Neuron (in vitro differentiated cells): ENCODE measurements at regions not wholly inside any gene's neighbourhood (a gene's known extent, or its start where the extent isn't known, plus 50 kb on each side); places are given as distances from the start of the nearest gene placed in this dataset.
A peak's percentile ranks its signal among the peaks of the same experiment; 100 is the strongest.
"Not testable (repeated sequence)": the region's sequence is repeated elsewhere in the genome, so short reads cannot be mapped to it uniquely, and the experiment has no call there.

Experiments
- H2AFZ ChIP-seq: one replicate; pipeline ENCODE4 v1.6.1; 2013; ENCODE audit warnings: low read depth, mild to moderate bottlenecking, inconsistent platforms, low read length, moderate library complexity
- H3K27me3 ChIP-seq: one replicate; pipeline ENCODE4 v1.6.1; 2013; ENCODE audit warnings: low read length; ENCODE audit not compliant: insufficient read depth
- H3K36me3 ChIP-seq: one replicate; pipeline ENCODE4 v1.6.1; 2013; ENCODE audit warnings: low read length; ENCODE audit not compliant: insufficient read depth
- H3K4me1 ChIP-seq: one replicate; pipeline ENCODE4 v1.6.1; 2013; ENCODE audit warnings: low read length; ENCODE audit not compliant: insufficient read depth
- H3K4me3 ChIP-seq: 2 replicates; pipeline ENCODE4 v1.5.1; 2013; ENCODE audit warnings: mild to moderate bottlenecking, low read length, moderate library complexity
- H3K9me3 ChIP-seq: one replicate; pipeline ENCODE4 v1.6.1; 2013; ENCODE audit warnings: low read length

- peaks cover 34% of the 10 kb centered on the region for H3K4me1 ChIP-seq
- not testable (repeated sequence) for H3K9me3 ChIP-seq, H3K4me3 ChIP-seq, H2AFZ ChIP-seq, H3K27me3 ChIP-seq, H3K36me3 ChIP-seq
Measured at GRCh38 chr6:21282360-21282759, 311.2 kb upstream of the SOX4 start.

DNA sequence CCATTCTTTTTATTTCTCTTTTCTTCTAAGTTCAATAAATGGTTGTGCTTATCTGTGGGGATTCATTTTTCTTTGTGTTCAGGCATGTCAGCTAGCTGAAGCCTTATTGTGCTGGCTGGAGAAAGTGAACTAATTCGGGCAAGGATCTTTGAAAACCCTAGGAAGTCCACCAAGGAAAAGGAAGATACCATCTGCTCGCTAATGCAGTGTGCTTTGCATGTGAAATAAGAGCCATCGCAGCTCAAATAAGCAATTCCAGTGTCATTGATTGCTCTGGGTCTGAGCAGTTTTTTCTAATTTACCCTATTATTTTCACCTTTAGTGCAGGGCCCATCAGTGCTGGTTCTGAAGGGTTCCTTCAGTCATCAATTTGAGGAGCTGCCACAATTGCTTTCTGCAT, 309.4 kb upstream of the SOX4 start:
- no peaks in the 10 kb centered on the region for H3K36me3 ChIP-seq
- H2AFZ ChIP-seq = no peak overlapping the region
- peaks cover 22% of the 10 kb centered on the region for H3K4me1 ChIP-seq
- H3K4me3 ChIP-seq = no peak overlapping the region
- no peaks in the 10 kb centered on the region for H3K27me3 ChIP-seq
- H3K9me3 ChIP-seq = peaks cover under 1% of the 10 kb centered on the region

- Histone ChIP-seq H3K4me1 (peaks cover 22% of the 10 kb centered on the region), H3K4me3 (no peak overlapping the region), H3K9me3 (peaks cover 2% of the 10 kb centered on the region), H3K27me3 (no peaks in the 10 kb centered on the region), H2AFZ (no peak overlapping the region), H3K36me3 (no peaks in the 10 kb centered on the region)
Measured at GRCh38 chr6:21284706-21285105, 308.8 kb upstream of the SOX4 start.

DNA sequence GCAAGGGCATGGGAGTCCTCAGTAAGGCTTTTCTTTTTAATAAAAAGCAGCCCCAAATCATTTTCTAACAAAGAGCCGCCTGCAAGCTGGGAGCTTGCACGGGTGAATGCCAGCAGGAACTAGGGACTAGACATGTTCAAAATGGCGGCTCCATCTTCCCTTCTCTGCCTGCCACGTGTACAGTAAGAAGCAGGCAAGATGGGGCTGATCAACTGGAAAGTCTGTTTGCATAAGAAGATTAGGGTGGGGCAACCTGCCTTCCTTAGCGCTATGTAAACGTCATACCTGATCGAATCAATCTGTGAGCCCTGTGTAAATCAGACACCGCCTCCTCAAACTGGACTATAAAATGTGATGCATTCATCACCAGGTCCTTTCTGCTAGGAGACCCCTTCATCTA, 299.4 kb upstream of the SOX4 start:
- H3K27me3 ChIP-seq = no peaks in the 10 kb centered on the region
- no peak overlapping the region for H3K4me3 ChIP-seq
- H2AFZ ChIP-seq = no peak overlapping the region
- H3K4me1 ChIP-seq = peaks cover 5% of the 10 kb centered on the region
- peaks cover 3% of the 10 kb centered on the region for H3K9me3 ChIP-seq
- H3K36me3 ChIP-seq = no peaks in the 10 kb centered on the region

DNA sequence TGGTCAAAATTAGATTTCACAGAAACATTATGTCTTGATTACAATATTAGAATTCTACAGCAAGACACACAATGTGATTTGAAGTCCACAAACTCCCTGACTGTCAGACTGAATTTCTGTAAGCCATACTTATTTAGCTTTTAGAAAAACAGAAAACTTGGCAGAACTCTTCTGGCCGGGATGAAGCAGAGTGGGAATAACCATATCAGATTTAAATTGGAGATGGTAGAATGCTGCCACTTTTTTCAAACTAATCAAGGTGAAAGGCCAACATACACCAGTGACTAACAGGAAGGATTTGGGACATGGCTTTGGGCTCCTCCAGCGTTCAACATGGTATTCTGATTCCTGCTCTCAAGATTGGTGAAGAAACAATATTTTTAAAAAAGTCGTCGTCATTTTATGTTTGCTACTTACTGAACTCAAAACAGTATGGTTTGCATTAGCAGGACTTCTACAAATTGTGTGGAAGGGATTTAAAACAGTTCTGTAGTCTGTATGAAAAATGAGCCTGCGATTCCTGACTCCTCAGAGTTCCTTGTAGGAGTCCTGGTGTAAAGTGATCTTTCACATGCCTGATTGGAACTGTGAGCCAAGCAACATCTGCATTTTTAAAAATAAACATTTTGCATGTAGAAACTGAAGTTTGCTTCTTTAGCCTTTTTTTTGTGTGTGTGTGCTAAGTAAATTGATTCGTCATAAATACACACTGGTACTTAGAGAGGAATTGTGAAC, 297.9 kb upstream of the SOX4 start:
- H3K4me1 ChIP-seq = peaks cover 5% of the 10 kb centered on the region
- H3K36me3 ChIP-seq = no peaks in the 10 kb centered on the region
- H3K27me3 ChIP-seq = no peaks in the 10 kb centered on the region
- H2AFZ ChIP-seq = peak overlapping the region; percentile 39
- no peak overlapping the region for H3K4me3 ChIP-seq
- peaks cover 1% of the 10 kb centered on the region for H3K9me3 ChIP-seq

DNA sequence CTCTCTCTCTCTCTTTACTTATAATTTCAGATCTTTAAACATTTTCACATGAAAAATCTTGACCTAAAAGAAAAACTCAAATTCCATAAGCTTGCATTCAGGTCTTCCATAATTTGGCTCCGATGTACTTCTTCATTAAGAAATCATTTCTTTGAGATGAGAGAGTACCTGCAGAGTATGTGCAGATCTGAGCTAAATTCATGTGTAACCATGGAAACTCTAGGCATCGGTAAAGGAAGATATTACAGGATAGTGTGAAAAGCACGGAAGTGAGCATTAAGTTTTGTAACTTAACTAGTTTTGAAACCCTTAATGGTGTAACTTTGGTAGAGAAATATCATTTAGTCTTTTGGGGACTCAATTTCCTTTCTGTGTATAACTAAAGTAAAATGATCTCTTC, 295.9 kb upstream of the SOX4 start:
- Histone ChIP-seq H3K4me1 (peaks cover 5% of the 10 kb centered on the region), H3K27me3 (no peaks in the 10 kb centered on the region), H2AFZ (no peak overlapping the region), H3K9me3 (peaks cover 1% of the 10 kb centered on the region), H3K36me3 (no peaks in the 10 kb centered on the region), H3K4me3 (no peak overlapping the region)

- Histone ChIP-seq H3K27me3 (no peaks in the 10 kb centered on the region), H3K4me1 (peaks cover 5% of the 10 kb centered on the region), H2AFZ (no peak overlapping the region), H3K4me3 (no peak overlapping the region), H3K9me3 (peaks cover 1% of the 10 kb centered on the region), H3K36me3 (no peaks in the 10 kb centered on the region)
Measured at GRCh38 chr6:21299216-21299615, 294.3 kb upstream of the SOX4 start.

DNA sequence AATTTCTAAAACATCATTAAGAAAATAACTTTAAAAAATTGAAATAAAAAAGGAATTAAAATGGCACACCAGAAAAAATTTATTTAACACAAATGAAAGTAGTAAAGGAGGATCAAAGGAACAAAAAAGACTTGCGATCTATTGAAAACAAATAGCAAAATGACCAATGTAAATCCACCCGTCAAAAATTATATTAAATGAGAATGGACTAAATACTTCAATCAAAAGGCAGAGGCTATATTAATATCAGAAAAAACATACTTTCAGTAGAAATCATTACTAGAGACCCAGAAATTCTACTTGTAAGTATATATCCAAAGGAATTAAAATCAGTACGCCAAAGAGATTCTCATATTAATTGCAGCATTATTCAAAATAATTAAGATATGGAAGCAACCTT, 293.1 kb upstream of the SOX4 start:
- no peaks in the 10 kb centered on the region for H3K27me3 ChIP-seq
- no peak overlapping the region for H3K4me3 ChIP-seq
- no peak overlapping the region for H2AFZ ChIP-seq
- H3K4me1 ChIP-seq = no peaks in the 10 kb centered on the region
- no peaks in the 10 kb centered on the region for H3K36me3 ChIP-seq
- no peaks in the 10 kb centered on the region for H3K9me3 ChIP-seq

- Histone ChIP-seq H2AFZ (no peak overlapping the region), H3K4me1 (peaks cover 29% of the 10 kb centered on the region), H3K9me3 (no peaks in the 10 kb centered on the region), H3K27me3 (no peaks in the 10 kb centered on the region), H3K36me3 (no peaks in the 10 kb centered on the region), H3K4me3 (no peak overlapping the region)
Measured at GRCh38 chr6:21305893-21306332, 287.6 kb upstream of the SOX4 start.

- Histone ChIP-seq H3K36me3 (no peaks in the 10 kb centered on the region), H2AFZ (no peak overlapping the region), H3K4me1 (peaks cover 35% of the 10 kb centered on the region), H3K4me3 (no peak overlapping the region), H3K27me3 (no peaks in the 10 kb centered on the region), H3K9me3 (no peaks in the 10 kb centered on the region)
Measured at GRCh38 chr6:21306546-21306945, 287.0 kb upstream of the SOX4 start.

DNA sequence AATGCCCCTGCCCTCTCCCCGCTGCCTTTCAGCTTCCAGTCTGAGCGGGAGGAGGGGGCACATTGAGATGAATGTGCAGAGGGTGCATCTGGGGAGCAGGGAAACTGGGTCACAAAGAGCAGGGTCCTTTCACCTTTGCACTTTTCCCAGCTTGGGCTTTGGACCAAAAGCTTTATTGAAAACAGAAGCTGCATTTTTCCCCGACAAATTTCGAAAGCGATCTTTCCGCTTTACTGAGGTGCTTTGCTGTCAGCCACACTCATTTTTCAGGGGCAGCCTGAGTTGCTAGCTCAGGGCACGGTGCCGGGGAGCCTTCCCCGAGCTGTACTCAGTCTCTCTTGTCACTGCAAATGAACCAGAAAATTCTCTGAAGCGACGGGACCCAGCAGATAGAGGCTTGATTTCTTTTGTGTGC, 283.7 kb upstream of the SOX4 start:
- Histone ChIP-seq H3K4me3 (no peak overlapping the region), H3K36me3 (no peaks in the 10 kb centered on the region), H2AFZ (no peak overlapping the region), H3K9me3 (no peaks in the 10 kb centered on the region), H3K27me3 (no peaks in the 10 kb centered on the region), H3K4me1 (peaks cover 42% of the 10 kb centered on the region)

- Histone ChIP-seq H2AFZ (no peak overlapping the region), H3K27me3 (no peaks in the 10 kb centered on the region), H3K9me3 (no peaks in the 10 kb centered on the region), H3K4me1 (peaks cover 42% of the 10 kb centered on the region), H3K4me3 (no peak overlapping the region), H3K36me3 (no peaks in the 10 kb centered on the region)
Measured at GRCh38 chr6:21310568-21311140, 282.9 kb upstream of the SOX4 start.

DNA sequence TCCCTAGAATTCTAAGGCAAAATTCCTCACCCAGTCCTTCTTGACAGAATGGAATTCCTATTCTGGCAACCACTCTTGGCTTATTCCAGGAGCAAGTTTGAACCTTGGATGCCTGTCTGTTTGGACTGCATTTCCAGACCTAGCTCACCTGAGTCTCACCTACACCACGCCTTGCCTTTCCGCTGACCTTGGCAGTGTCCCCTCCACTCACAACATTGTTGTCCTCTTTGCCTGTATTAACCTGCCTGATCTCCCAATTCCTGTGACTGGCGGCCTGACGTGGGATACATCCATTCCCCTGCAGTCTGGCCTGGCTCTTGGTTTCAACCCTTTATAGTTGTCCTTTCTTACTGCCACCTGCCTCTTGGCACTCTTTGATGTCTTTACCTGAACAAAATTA, 281.4 kb upstream of the SOX4 start:
- H3K4me3 ChIP-seq = no peak overlapping the region
- H2AFZ ChIP-seq = no peak overlapping the region
- H3K36me3 ChIP-seq = no peaks in the 10 kb centered on the region
- H3K4me1 ChIP-seq = peaks cover 42% of the 10 kb centered on the region
- no peaks in the 10 kb centered on the region for H3K9me3 ChIP-seq
- no peaks in the 10 kb centered on the region for H3K27me3 ChIP-seq

DNA sequence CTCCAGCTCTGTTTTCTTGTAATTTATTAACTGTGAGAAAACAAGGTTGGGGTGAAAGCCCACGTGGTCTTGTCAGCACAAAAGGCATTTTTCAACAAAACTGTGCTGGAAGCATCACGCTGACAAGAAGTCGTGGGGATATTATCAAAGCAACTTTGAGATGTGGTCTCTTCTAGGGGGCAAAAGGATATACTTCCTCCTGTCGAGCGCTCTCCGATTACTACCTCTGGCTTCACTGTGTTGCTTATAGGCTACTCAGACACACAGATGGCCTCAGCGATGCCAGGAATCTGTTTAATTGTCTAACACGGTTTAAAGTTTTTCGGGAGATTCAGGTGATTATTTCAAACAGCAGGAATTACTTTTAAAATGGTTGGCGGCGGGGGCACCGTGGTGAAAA, 275.9 kb upstream of the SOX4 start:
- Histone ChIP-seq H3K9me3 (no peaks in the 10 kb centered on the region), H3K4me3 (no peak overlapping the region), H3K36me3 (no peaks in the 10 kb centered on the region), H3K4me1 (no peaks in the 10 kb centered on the region), H2AFZ (no peak overlapping the region), H3K27me3 (no peaks in the 10 kb centered on the region)
